ENCODE measurements at regions not wholly inside any gene's neighbourhood (a gene's known extent, or its start where the extent isn't known, plus 50 kb on each side); places are given as distances from the start of the nearest gene placed in this dataset.

DNA sequence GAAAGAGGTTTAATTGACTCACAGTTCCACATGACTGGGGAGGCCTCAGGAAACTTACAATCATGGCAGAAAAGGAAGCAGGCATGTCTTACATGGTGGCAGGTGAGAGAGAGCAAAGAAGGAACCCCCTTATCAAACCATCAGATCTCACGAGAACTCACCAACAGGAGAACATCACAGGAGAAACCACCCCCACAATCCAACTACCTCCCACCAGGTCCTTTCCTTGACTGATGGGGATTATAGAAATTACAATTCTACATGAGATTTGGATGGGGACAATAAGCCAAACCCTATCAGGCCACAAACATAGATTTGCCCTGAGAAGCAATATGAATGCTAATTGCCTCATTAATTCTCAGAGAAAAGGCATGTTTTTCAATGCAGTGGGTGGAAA lies 138.2 kb upstream of the RAPGEF2 start:
- TF ChIP-seq, protein P1, sequence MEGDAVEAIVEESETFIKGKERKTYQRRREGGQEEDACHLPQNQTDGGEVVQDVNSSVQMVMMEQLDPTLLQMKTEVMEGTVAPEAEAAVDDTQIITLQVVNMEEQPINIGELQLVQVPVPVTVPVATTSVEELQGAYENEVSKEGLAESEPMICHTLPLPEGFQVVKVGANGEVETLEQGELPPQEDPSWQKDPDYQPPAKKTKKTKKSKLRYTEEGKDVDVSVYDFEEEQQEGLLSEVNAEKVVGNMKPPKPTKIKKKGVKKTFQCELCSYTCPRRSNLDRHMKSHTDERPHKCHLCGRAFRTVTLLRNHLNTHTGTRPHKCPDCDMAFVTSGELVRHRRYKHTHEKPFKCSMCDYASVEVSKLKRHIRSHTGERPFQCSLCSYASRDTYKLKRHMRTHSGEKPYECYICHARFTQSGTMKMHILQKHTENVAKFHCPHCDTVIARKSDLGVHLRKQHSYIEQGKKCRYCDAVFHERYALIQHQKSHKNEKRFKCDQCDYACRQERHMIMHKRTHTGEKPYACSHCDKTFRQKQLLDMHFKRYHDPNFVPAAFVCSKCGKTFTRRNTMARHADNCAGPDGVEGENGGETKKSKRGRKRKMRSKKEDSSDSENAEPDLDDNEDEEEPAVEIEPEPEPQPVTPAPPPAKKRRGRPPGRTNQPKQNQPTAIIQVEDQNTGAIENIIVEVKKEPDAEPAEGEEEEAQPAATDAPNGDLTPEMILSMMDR (IDR thresholded peaks at IDR 0.05; ENCODE audit: unreplicated experiment), result no peak
- Mint-ChIP-seq H3K27me3 (ENCODE audit: insufficient read depth, unreplicated experiment) (no peaks in the 10 kb centered on the region), H3K27ac (ENCODE audit: low read depth, unreplicated experiment) (no peak overlapping the region), H3K36me3 (ENCODE audit: insufficient read depth, unreplicated experiment) (no peaks in the 10 kb centered on the region), H3K4me1 (ENCODE audit: insufficient read depth, unreplicated experiment) (no peaks in the 10 kb centered on the region), H3K9me3 (ENCODE audit: unreplicated experiment) (no peaks in the 10 kb centered on the region), H3K4me3 (ENCODE audit: unreplicated experiment) (no peak overlapping the region)
- POLR2A ChIA-PET, result no interaction called here
- BruUV-seq (replicated peaks), result no TSS peak
- intact Hi-C loops (cut with micrococcal nuclease), result no loop called here
- DNase-seq (ENCODE audit: unreplicated experiment), result no peak
- CTCF ChIA-PET, result interaction anchor here (0.5 to 1.1 kb wide), 3 partner anchors 14 to 110 kb away, joined by 3 read pairs; no protein-coding TSS in a partner anchor

DNA sequence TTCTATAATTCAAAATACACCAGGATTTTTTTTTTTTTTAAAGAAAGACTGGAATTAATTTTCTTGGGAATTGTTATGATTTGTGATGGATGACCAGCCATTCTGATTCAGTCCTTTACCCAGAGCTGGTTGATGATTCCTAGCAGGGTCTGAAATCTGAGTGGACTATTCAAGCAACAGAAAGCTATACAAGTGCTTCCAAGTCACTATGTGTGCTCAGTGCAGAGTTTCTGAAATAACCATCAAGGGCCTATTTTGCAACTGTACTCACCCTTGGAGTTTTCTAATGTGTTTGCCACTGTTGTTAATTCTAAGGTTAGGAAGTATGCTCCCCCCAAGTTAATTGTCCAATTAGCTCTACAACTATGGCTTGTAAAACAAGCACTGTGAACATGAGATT lies 137.7 kb upstream of the RAPGEF2 start:
- Mint-ChIP-seq H3K27ac (ENCODE audit: low read depth, unreplicated experiment) (no peak overlapping the region), H3K4me3 (ENCODE audit: unreplicated experiment) (no peak overlapping the region), H3K4me1 (ENCODE audit: insufficient read depth, unreplicated experiment) (no peaks in the 10 kb centered on the region), H3K9me3 (ENCODE audit: unreplicated experiment) (no peaks in the 10 kb centered on the region), H3K27me3 (ENCODE audit: insufficient read depth, unreplicated experiment) (no peaks in the 10 kb centered on the region), H3K36me3 (ENCODE audit: insufficient read depth, unreplicated experiment) (no peaks in the 10 kb centered on the region)
- no TSS peak for BruUV-seq (replicated peaks)
- no peak for DNase-seq (ENCODE audit: unreplicated experiment)
- intact Hi-C loops (cut with micrococcal nuclease), result no loop called here
- TF ChIP-seq, protein P1 (IDR thresholded peaks at IDR 0.05; ENCODE audit: unreplicated experiment), result no peak
- ChIA-PET CTCF (interaction anchor here (0.9 kb wide), 1 partner anchor 25 kb away, joined by 3 read pairs; no protein-coding TSS in a partner anchor), POLR2A (no interaction called here)

DNA sequence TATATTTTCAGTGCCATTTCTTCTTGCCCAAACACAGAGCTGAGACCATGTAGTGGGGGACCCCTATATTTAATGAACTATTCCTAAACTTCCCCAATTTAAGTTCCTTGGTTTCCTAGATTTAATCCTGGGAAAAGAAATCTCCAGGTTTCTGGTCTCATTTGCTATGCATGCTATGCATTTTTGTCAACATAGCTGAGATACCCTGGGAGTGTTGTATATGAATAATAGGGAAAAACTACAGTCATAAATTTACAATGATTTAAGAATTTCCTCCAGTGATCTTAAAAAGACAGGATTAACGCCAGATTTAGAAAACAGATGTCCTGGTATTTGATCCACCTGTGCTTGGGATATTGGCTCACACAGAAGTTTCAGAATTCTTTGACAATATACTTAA lies 136.8 kb upstream of the RAPGEF2 start:
- H3K4me3 Mint-ChIP-seq (ENCODE audit: unreplicated experiment), result no peak overlapping the region
- H3K4me1 Mint-ChIP-seq (ENCODE audit: insufficient read depth, unreplicated experiment), result no peaks in the 10 kb centered on the region
- intact Hi-C loops (cut with micrococcal nuclease), result no loop called here
- ChIA-PET POLR2A (no interaction called here), CTCF (interaction anchor here (0.6 kb wide), 1 partner anchor 148 kb away, joined by 3 read pairs; no protein-coding TSS in a partner anchor)
- no peak overlapping the region for H3K27ac Mint-ChIP-seq (ENCODE audit: low read depth, unreplicated experiment)
- H3K36me3 Mint-ChIP-seq (ENCODE audit: insufficient read depth, unreplicated experiment), result no peaks in the 10 kb centered on the region
- no peaks in the 10 kb centered on the region for H3K27me3 Mint-ChIP-seq (ENCODE audit: insufficient read depth, unreplicated experiment)
- DNase-seq (ENCODE audit: unreplicated experiment), result no peak
- BruUV-seq (replicated peaks), result no TSS peak
- H3K9me3 Mint-ChIP-seq (ENCODE audit: unreplicated experiment), result no peaks in the 10 kb centered on the region
- TF ChIP-seq, protein P1 (IDR thresholded peaks at IDR 0.05; ENCODE audit: unreplicated experiment), result no peak

DNA sequence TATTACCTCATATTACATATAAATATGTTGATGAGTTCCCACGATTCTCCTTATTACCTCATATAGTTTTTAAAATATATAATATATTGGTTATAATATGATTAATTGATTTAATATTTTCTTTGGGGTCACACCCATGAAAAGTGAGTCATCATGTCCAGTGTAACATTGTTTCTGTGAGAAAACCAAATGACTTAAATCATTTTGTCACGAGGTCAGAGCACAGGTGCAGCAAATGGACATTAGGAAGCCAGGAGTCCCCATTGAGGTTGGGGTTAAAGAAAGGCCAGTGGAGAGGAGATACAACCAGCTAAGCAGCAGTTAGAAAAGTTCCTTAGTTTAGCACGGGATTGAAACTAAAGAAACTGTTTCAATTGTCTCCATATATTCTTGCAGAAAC lies 133.9 kb upstream of the RAPGEF2 start:
- no peaks in the 10 kb centered on the region for H3K9me3 Mint-ChIP-seq (ENCODE audit: unreplicated experiment)
- no peaks in the 10 kb centered on the region for H3K4me1 Mint-ChIP-seq (ENCODE audit: insufficient read depth, unreplicated experiment)
- TF ChIP-seq, protein P1 (IDR thresholded peaks at IDR 0.05; ENCODE audit: unreplicated experiment), result no peak
- no TSS peak for BruUV-seq (replicated peaks)
- DNase-seq (ENCODE audit: unreplicated experiment), result no peak
- no peak overlapping the region for H3K4me3 Mint-ChIP-seq (ENCODE audit: unreplicated experiment)
- ChIA-PET POLR2A (interaction anchor here (0.7 kb wide), 1 partner anchor 8 kb away, joined by 4 read pairs; no protein-coding TSS in a partner anchor), CTCF (no interaction called here)
- no peaks in the 10 kb centered on the region for H3K27me3 Mint-ChIP-seq (ENCODE audit: insufficient read depth, unreplicated experiment)
- intact Hi-C loops (cut with micrococcal nuclease), result no loop called here
- H3K36me3 Mint-ChIP-seq (ENCODE audit: insufficient read depth, unreplicated experiment), result no peaks in the 10 kb centered on the region
- H3K27ac Mint-ChIP-seq (ENCODE audit: low read depth, unreplicated experiment), result no peak overlapping the region
